Keratinocyte (primary cell): ENCODE measurements at regions not wholly inside any gene's neighbourhood (a gene's known extent, or its start where the extent isn't known, plus 50 kb on each side); places are given as distances from the start of the nearest gene placed in this dataset.

ENCODE experiments used
- DNase-seq: peaks from one replicate; pipeline ENCODE4 v3.0.0-alpha.2; 2011; ENCODE audit warnings: low read depth, missing footprints, low spot score
- FAIRE-seq: peaks from 2 replicates; lab custom pipeline; 2011; peaks lifted over from hg19 to GRCh38; lab: Jason Lieb, UNC
- H2AFZ ChIP-seq: 2 replicates; pipeline ENCODE4 v1.6.0; 2012; ENCODE audit warnings: low read length, control low read depth, inconsistent platforms; ENCODE audit not compliant: control insufficient read depth
- H3K27ac ChIP-seq: 2 replicates; pipeline ENCODE4 v1.5.1; 2011; ENCODE audit warnings: low read length; ENCODE audit not compliant: control insufficient read depth, insufficient read depth
- H3K27me3 ChIP-seq: 3 replicates; pipeline ENCODE4 v1.6.0; 2011; ENCODE audit warnings: low read length; ENCODE audit not compliant: control insufficient read depth, insufficient read depth; ENCODE audit errors: extremely low read depth
- H3K36me3 ChIP-seq, 2 experiments: 2 replicates in 1 of 2; 3 replicates in 1 of 2; pipeline ENCODE4 v1.5.1; 2011; ENCODE audit warnings: low read length in 2 of 2, mild to moderate bottlenecking in 1 of 2; ENCODE audit not compliant: control insufficient read depth in 2 of 2, insufficient read depth in 2 of 2; ENCODE audit errors: extremely low read depth in 1 of 2
- H3K4me1 ChIP-seq: 3 replicates; pipeline ENCODE4 v1.5.1; 2011; ENCODE audit warnings: low read length; ENCODE audit not compliant: control insufficient read depth, insufficient read depth; ENCODE audit errors: extremely low read depth
- H3K4me2 ChIP-seq: 3 replicates; pipeline ENCODE4 v1.6.0; 2011; ENCODE audit warnings: low read depth, low read length; ENCODE audit not compliant: control insufficient read depth, insufficient read depth; ENCODE audit errors: extremely low read depth
- H3K4me3 ChIP-seq, 3 experiments: fragments of 200-600 bp in 1 of 3; sonication (generic) in 1 of 3; 2 replicates in 2 of 3; 3 replicates in 1 of 3; pipeline ENCODE4 v1.5.1; 2011 to 2016; ENCODE audit warnings: low read length in 3 of 3, mild to moderate bottlenecking in 3 of 3, control low read depth in 2 of 3, inconsistent platforms in 1 of 3, low read depth in 1 of 3, mixed read lengths in 1 of 3, mixed run types in 1 of 3, moderate library complexity in 1 of 3; ENCODE audit not compliant: control insufficient read depth in 2 of 3, insufficient read depth in 2 of 3; ENCODE audit errors: extremely low read depth in 1 of 3
- H3K79me2 ChIP-seq: 2 replicates; pipeline ENCODE4 v1.6.0; 2012; ENCODE audit warnings: low read length; ENCODE audit not compliant: control insufficient read depth, insufficient read depth
- H3K9ac ChIP-seq: 3 replicates; pipeline ENCODE4 v1.6.0; 2011; ENCODE audit warnings: low read length; ENCODE audit not compliant: control insufficient read depth, insufficient read depth; ENCODE audit errors: extremely low read depth
- H3K9me1 ChIP-seq: 3 replicates; pipeline ENCODE4 v1.6.0; 2011; ENCODE audit warnings: low read length; ENCODE audit not compliant: control insufficient read depth, insufficient read depth; ENCODE audit errors: extremely low read depth
- H3K9me3 ChIP-seq: 2 replicates; pipeline ENCODE4 v1.5.1; 2012; ENCODE audit warnings: low read depth, low read length; ENCODE audit not compliant: control insufficient read depth
- H4K20me1 ChIP-seq: 3 replicates; pipeline ENCODE4 v1.6.0; 2011; ENCODE audit warnings: low read length; ENCODE audit not compliant: control insufficient read depth, insufficient read depth; ENCODE audit errors: extremely low read depth
- CTCF ChIP-seq, 3 experiments: IDR thresholded peaks in 1 of 3; conservative IDR thresholded peaks in 1 of 3; optimal IDR thresholded peaks in 1 of 3; 2 replicates in 2 of 3; 3 replicates in 1 of 3; pipeline versions ENCODE3 to v1.5.1; 2011; ENCODE audit warnings: low read length in 3 of 3, mild to moderate bottlenecking in 3 of 3, moderate library complexity in 2 of 3, control low read depth in 1 of 3, inconsistent platforms in 1 of 3; ENCODE audit not compliant: insufficient read depth in 2 of 3; ENCODE audit errors: extremely low read depth in 1 of 3
- EZH2 ChIP-seq: IDR thresholded peaks from one replicate; pipeline ENCODE4 v1.6.1; 2012; ENCODE audit warnings: inconsistent platforms, mild to moderate bottlenecking, low read length, moderate library complexity
- dilution Hi-C: fragments of 300-500 bp; cut with MboI; formaldehyde crosslinking; loops from one replicate; pipeline ENCODE4 v1.7.0; 2020; ENCODE audit warnings: low sequenced_read_pairs; ENCODE audit not compliant: extremely low pct_ligation_motif_present

DNA sequence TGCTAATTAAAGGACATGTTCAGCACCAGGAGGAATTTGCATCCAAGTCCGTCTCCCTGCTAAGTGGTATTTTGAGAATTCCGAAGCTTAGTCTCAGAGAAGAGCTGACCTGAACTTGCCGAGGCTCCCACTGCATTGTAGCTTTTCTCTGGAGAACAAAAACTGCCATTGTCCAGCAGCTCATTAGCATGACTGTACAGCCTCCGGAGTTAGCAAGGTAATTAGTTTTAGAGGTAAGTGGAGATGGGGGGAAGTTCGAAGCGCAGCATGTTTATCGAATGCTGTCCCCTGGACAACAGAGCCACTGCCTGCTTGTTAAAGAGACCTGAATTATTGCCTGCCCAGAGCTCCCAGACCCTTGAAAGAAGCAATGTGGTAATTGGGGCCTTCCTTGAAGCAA lies 160.3 kb upstream of the PELI2 start:
- no peaks in the 10 kb centered on the region for H3K9me3 ChIP-seq
- H3K27me3 ChIP-seq = peaks cover 5% of the 10 kb centered on the region
- no peak overlapping the region for H3K27ac ChIP-seq
- TF ChIP-seq EZH2 = no peak
- no peak for TF ChIP-seq CTCF (optimal IDR thresholded peaks at IDR 0.05 in 1 of 3, IDR thresholded peaks at IDR 0.05 in 1 of 3, conservative IDR thresholded peaks at IDR 0.05 in 1 of 3; ENCODE audit: extremely low read depth in 1 of 3, insufficient read depth in 2 of 3, low read length in 3 of 3)
- H3K36me3 ChIP-seq = no peaks in the 10 kb centered on the region
- FAIRE-seq (no peak), DNase-seq (no peak)
- H3K4me3 ChIP-seq = no peak overlapping the region
- dilution Hi-C loops = no loop called here
- no peaks in the 10 kb centered on the region for H3K79me2 ChIP-seq
- H3K9ac ChIP-seq = no peak overlapping the region
- no peaks in the 10 kb centered on the region for H3K4me1 ChIP-seq
- no peak overlapping the region for H2AFZ ChIP-seq
- H4K20me1 ChIP-seq = no peaks in the 10 kb centered on the region
- H3K9me1 ChIP-seq = no peaks in the 10 kb centered on the region
- no peak overlapping the region for H3K4me2 ChIP-seq

DNA sequence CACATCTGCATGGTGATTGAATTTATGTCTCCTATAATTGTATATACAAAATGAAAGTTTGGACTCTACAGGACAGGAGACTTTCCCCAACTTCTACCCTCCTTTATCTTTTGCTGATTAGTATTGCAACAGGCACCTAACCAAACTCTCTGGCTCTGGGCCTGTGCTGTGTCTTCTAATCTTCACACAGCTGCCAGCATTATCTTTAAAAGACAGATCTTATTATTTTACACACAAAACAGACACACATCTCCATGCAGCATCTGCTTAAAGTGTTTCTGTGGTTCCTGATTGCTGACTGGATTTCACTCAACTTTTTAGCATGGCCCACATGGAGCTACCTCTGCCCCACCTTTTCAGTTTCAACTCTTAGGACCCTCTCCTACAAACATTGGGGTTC lies 154.9 kb upstream of the PELI2 start:
- FAIRE-seq (no peak), DNase-seq (no peak)
- dilution Hi-C loops = no loop called here
- H2AFZ ChIP-seq = no peak overlapping the region
- H3K79me2 ChIP-seq = no peaks in the 10 kb centered on the region
- no peak overlapping the region for H3K27ac ChIP-seq
- TF ChIP-seq CTCF (optimal IDR thresholded peaks at IDR 0.05 in 1 of 3, IDR thresholded peaks at IDR 0.05 in 1 of 3, conservative IDR thresholded peaks at IDR 0.05 in 1 of 3; ENCODE audit: extremely low read depth in 1 of 3, insufficient read depth in 2 of 3, low read length in 3 of 3) (no peak), EZH2 (no peak)
- no peaks in the 10 kb centered on the region for H3K36me3 ChIP-seq
- no peak overlapping the region for H3K4me2 ChIP-seq
- H3K27me3 ChIP-seq = no peaks in the 10 kb centered on the region
- H3K9me1 ChIP-seq = no peaks in the 10 kb centered on the region
- no peaks in the 10 kb centered on the region for H3K9me3 ChIP-seq
- H3K4me3 ChIP-seq = no peak overlapping the region
- no peaks in the 10 kb centered on the region for H4K20me1 ChIP-seq
- no peaks in the 10 kb centered on the region for H3K4me1 ChIP-seq
- H3K9ac ChIP-seq = no peak overlapping the region
